NCI-H1694 (cell line): ENCODE measurements at regions not wholly inside any gene's neighbourhood (a gene's known extent, or its start where the extent isn't known, plus 50 kb on each side); places are given as distances from the start of the nearest gene placed in this dataset.
"Not testable (repeated sequence)": the region's sequence is repeated elsewhere in the genome, so short reads cannot be mapped to it uniquely, and the experiment has no call there.

ENCODE experiments used
- DNase-seq: peaks from one replicate; lab custom pipeline; 2025; lab: John Stamatoyannopoulos, UW

DNA sequence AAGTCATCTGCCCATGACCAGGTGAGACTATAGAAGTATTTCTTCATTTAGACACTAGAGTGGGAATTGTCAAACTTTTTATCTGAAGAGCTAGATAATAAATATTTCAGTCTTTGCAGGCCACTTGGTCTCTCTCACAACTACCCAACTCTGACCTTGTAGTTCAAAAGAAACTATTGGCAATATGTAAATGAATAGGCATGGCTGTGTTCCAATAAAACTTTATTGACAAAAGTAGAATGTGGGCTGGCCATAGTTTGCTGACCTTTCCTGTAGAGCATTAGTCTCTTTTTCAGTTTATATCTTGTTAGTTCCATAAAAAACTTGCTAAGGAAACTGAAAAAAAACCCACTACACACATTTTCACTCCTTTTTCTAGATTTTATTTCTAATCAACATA lies 535.5 kb downstream of the PRR16 start:
- no peak for DNase-seq

DNA sequence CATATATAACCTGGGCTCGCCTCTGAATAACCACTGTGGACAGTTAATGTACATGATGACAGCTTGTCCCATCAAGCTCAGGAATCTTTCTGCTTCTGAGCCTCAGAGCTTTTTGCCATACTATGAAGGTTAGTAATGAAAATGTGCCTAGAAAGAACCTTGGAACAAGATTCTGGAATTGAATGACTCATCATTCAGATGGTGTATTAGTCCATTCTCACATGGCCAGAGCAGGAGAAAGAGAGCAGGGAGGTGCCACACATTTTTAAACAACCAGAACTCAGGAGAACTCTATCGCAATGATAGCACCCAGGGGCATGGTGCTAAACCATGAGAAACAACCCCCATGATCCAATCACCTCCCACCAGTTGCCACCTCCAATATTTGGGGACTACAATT lies 542.1 kb downstream of the PRR16 start:
- no peak for DNase-seq

DNA sequence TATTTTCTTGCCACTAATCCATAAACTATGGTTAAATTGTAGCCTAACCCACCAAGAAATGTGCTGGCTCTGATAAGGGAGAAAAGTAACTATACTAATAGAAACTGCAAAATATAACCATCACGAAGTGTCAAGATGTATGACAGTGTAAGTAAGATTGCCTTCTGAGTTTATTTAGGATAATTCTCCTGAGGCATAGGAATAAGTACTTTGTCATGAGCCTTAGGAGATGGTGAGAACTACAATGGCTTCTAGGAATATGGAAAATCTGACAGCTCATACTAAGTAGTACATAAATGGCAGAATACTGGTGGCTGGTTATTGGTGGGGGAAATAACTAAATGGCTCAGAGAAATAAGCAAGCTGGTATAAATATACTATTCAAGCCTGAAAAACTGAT lies 543.9 kb downstream of the PRR16 start:
- DNase-seq: no peak

DNA sequence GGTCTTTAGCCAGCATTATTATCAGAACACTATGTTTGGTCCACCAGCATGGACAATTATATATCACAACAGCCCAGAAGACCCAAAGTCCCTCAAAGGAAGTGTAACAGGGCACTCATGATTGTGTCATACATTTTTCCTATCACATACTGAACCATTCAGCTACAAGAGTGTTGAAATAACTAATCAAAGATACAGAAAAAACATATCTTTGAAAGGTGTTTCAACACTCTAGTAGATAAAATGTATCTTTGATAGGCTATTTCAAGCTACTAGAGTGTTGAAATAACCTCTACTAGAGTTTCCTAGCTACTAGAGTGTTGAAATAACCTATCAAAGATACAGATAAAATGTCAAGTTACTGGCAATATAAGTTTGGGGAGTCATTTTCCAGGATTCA lies 545.0 kb downstream of the PRR16 start:
- DNase-seq: no peak

GRCh38 chr5:121018004-121018403 lies 553.9 kb downstream of the PRR16 start:
- DNase-seq: no peak

DNA sequence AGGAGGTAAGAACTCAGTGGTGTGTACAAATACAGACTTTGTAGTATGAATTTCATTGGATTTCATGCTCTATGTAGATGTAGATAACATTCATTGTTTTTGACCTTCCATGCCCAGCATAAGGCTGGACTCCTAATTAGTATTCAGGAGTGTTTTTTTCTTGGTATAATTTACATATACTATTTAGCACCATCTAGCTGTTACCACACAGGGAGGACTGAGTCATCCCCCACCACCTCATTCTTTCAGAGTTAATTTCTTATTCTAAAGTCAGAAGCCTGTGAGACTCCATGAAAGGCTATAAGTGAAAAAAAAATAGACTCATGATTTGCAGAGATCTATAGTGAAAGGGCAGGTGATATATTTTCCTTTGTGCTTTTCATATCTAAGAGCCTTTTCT lies 555.0 kb downstream of the PRR16 start:
- no peak for DNase-seq

DNA sequence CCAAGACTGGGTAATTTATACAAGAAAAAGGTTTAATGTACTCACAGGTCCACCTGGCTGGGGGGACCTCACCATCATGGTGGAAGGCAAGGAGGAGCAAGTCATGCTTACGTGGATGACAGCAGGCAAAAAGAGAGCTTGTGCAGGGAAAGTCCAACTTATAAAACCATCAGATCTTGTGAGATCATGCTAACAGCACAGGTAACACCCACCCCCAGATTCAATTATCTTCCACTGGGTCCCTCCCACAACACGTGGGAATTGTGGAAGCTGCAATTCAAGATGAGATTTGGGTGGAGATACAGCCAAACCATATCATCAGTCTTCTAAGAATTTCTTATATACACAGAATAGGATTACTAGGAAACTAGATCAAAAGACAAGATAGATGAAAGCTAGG lies 555.6 kb downstream of the PRR16 start:
- no peak for DNase-seq

DNA sequence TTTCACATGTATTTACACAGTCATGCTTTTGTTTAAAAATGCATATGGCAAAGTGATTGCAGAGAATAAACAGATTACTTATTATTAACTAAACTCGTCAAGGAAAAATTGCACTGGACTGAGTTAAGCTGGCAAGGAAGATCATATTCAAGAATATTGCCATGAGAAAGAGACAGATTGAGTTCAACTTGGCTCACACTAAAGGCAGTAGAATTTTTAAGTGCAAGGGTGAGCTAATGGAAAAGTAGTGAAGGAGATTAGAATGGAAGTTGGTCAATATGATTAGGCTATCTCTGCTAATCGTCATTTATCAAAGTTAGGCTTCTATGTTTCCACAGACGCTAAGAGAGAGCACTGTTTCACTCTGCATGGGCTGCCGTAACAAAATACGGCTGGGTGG lies 557.6 kb downstream of the PRR16 start:
- DNase-seq: no peak

GRCh38 chr5:121024416-121025311 lies 560.6 kb downstream of the PRR16 start:
- DNase-seq: no peak

DNA sequence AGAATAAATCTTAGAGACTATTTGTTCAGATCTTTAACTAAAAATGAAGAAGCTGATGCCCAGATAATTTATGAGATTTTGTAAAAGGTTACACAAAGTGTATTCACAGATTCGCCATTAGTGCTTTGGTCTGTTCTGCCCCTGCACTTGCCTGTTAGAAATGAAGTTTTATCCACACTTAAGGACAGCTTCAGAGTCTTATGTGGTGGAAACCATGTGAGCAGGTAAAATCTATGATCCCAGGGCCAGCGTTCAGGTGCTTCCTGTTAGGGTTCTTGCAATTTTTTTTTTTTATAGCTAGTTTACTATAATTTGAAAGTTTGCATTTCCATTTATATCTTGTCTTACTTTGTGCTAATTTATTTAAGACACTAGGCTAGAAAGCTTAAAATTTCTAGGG lies 561.6 kb downstream of the PRR16 start:
- no peak for DNase-seq

- no peak for DNase-seq
These were observed 563.5 kb downstream of the PRR16 start for GRCh38 chr5:121027636-121028035.

- DNase-seq: no peak
These were observed 565.6 kb downstream of the PRR16 start for GRCh38 chr5:121029536-121030245.

DNA sequence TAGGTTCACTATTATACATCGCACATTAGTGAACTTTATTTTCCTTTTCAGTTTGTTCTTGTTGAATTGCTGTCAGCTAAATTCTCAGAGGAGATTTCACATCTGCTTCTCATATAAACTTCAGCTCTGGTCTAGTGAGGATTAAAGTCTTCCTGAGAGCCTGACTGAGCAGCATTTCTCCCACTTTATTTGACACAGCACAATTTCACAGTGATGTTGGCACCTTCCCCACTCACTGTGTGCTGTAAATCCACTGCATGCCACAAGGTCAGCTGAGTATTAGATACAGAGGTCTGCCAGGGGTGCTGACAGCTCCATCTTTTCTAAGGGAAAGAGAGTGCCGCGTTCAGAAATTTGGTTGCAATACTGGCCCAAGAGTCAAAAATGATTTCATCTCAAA lies 567.4 kb downstream of the PRR16 start:
- no peak for DNase-seq

- DNase-seq: no peak
These were observed 569.2 kb downstream of the PRR16 start for GRCh38 chr5:121033334-121033733.

- DNase-seq: no peak
These were observed 574.3 kb downstream of the PRR16 start for GRCh38 chr5:121038438-121038837.

- DNase-seq: no peak
These were observed 585.9 kb downstream of the PRR16 start for GRCh38 chr5:121049971-121050370.

DNA sequence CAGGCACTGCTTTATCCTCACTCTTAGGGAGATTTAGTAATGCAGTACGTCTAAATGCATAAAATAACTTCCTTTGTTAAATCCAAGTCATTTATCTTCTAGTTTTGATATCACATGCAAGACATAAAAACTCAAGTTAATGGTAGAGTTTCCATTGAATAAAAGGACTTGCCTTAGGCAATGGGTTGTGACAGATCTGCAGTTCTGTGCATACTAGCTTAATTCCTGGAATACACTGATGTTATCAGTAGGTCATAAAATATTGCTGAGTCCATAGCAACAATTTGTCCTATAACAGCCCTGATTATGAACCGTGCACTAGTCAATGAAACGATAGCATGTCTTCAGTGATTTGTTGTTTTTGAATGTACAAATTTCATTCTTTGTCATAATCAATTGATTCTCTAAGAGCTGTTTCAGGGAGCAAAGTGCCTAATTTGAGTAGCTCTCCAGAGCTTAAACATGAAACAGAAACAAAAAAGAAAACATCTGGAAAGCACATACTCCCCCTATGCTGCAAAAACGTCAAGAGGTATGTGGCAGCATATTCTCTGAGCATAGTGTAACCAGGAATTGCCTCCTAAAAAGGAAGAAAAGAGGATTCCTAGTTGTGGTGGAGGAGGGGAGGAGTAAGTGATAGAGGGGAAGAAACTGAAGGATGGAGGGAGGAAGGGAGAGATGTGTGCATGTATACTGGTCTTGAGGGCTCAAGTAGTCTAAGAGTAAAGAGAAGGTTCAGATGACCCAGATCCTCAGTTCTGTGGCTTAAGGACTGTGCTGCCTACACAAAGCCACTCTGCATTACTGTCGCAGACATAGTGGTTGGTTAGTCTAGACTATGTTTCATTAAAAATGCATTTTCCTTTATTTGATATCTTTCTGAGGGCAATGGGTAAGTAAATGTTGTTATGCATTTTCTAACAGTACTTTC lies 589.2 kb downstream of the PRR16 start:
- DNase-seq: no peak

- DNase-seq: no peak
These were observed 591.5 kb downstream of the PRR16 start for GRCh38 chr5:121055586-121055985.

GRCh38 chr5:121064241-121064640 lies 600.1 kb downstream of the PRR16 start:
- not testable (repeated sequence) for DNase-seq

DNA sequence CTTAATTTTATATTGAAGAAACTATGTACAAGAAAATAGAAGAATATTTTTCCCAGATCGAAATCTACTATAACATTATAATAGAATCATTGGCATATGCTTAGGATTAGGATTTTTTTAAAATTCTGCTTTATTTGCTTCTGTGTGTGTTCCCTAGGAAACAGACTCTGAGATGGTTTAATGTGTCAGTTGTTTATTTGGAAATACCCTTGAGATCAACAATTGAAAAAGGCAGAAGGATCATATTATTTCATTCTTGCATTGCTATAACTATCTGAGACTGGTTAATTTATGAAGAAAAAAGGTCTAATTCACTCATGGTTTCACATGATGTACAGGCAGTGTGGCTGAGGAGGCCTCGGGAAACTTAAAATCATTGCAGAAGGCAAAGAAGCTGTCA lies 622.6 kb downstream of the PRR16 start:
- DNase-seq: no peak

DNA sequence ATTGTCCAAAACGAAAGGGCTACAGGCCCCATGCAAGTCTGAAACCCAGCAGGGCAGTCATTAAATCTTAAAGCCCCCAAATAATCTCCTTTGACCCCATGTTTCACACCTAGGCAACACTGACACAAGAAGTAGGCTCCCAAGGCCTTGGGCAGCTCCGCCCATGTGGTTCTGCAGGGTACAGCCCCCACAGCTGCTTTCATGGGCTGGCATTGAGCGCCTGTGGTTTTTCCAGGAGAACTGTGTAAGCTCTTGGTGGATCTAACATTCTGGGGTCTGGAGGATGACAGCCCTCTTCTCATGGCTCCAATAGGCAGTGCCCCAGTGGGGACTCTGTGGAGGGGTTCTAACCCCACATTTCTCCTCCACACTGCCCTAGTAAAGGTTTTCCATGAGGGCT lies 623.5 kb downstream of the PRR16 start:
- no peak for DNase-seq

DNA sequence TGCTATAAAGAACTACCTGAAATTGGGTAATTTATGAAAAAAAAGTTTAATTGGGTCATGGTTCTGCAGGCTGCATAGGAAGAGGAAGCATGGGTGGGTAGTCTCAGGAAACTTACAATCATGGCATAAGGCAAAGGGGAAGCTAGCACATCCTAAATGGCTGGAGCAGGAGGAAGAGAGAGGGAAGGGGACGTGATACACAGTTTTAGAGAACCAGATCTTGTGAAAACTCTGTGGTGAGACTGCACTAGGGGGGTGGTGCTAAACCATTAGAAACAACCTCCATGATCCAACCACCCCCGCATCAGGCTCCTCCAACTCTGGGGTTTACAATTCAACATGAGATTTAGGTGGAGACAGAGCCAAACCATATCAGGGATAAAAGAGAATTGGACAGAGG lies 624.2 kb downstream of the PRR16 start:
- DNase-seq: no peak
